CD14-positive monocyte (primary cell): ENCODE measurements at regions not wholly inside any gene's neighbourhood (a gene's known extent, or its start where the extent isn't known, plus 50 kb on each side); places are given as distances from the start of the nearest gene placed in this dataset.

Source experiments
- DNase-seq, 3 donors: peaks; one replicate each; pipeline ENCODE4 v3.0.0-alpha.2; 2011 to 2022
- H2AFZ ChIP-seq: 2 replicates; pipeline ENCODE4 v1.6.0; 2012; ENCODE audit warnings: mild to moderate bottlenecking, low read depth, low read length, inconsistent platforms; ENCODE audit not compliant: insufficient read depth, poor library complexity, severe bottlenecking
- H3K27ac ChIP-seq, 2 donors: 1 replicate in 1 of 2; 2 replicates in 1 of 2; pipeline ENCODE4 v1.5.1; 2012 to 2013; ENCODE audit warnings: low read length in 2 of 2, control low read depth in 1 of 2, inconsistent platforms in 1 of 2, low read depth in 1 of 2, mild to moderate bottlenecking in 1 of 2
- H3K27me3 ChIP-seq, 2 donors: one replicate each; pipeline versions ENCODE4 v1.6.0 to v1.6.1; 2011 to 2013; ENCODE audit warnings: low read length in 2 of 2; ENCODE audit not compliant: control insufficient read depth in 2 of 2, insufficient read depth in 2 of 2
- H3K36me3 ChIP-seq, 2 donors: replicated peaks in 1 of 2; 1 replicate in 1 of 2; 2 replicates in 1 of 2; pipeline versions ENCODE4 v1.5.1 to v1.6.1; 2012 to 2013; ENCODE audit warnings: low read length in 2 of 2, control low read depth in 1 of 2, inconsistent platforms in 1 of 2, mild to moderate bottlenecking in 1 of 2; ENCODE audit not compliant: insufficient read depth in 2 of 2, control insufficient read depth in 1 of 2
- H3K4me1 ChIP-seq, 2 donors: 1 replicate in 1 of 2; 2 replicates in 1 of 2; pipeline versions ENCODE4 v1.5.1 to v1.6.1; 2012 to 2013; ENCODE audit warnings: low read length in 2 of 2, control low read depth in 1 of 2, inconsistent platforms in 1 of 2, mild to moderate bottlenecking in 1 of 2, moderate library complexity in 1 of 2; ENCODE audit not compliant: insufficient read depth in 2 of 2, control insufficient read depth in 1 of 2
- H3K4me2 ChIP-seq: replicated peaks from 2 replicates; pipeline ENCODE3; 2012; ENCODE audit warnings: low read length, moderate library complexity, mild to moderate bottlenecking; ENCODE audit not compliant: poor library complexity, severe bottlenecking; ENCODE audit errors: extremely low read depth
- H3K4me3 ChIP-seq, 3 experiments: fragments of 200-600 bp in 1 of 3; sonication (generic) in 1 of 3; replicated peaks in 1 of 3; 1 replicate in 2 of 3; 2 replicates in 1 of 3; pipeline ENCODE4 v1.5.1; 2011 to 2013; ENCODE audit warnings: low read length in 3 of 3, mild to moderate bottlenecking in 3 of 3, control low read depth in 2 of 3, low read depth in 2 of 3, inconsistent platforms in 1 of 3, moderate library complexity in 1 of 3
- H3K79me2 ChIP-seq: 2 replicates; pipeline ENCODE4 v1.6.0; 2012; ENCODE audit warnings: mild to moderate bottlenecking, control low read depth, inconsistent platforms, low read length, moderate library complexity; ENCODE audit not compliant: insufficient read depth
- H3K9ac ChIP-seq: 2 replicates; pipeline ENCODE4 v1.6.0; 2017; ENCODE audit warnings: low read length, mild to moderate bottlenecking; ENCODE audit not compliant: insufficient read depth, poor library complexity, severe bottlenecking
- H3K9me3 ChIP-seq, 2 donors: replicated peaks in 1 of 2; 1 replicate in 1 of 2; 2 replicates in 1 of 2; pipeline versions ENCODE4 v1.5.1 to v1.6.1; 2012 to 2013; ENCODE audit warnings: low read length in 2 of 2, control low read depth in 1 of 2; ENCODE audit not compliant: control insufficient read depth in 1 of 2, insufficient read depth in 1 of 2
- H4K20me1 ChIP-seq: 2 replicates; pipeline ENCODE4 v1.6.0; 2012; ENCODE audit warnings: mild to moderate bottlenecking, low read length, control low read depth, moderate library complexity; ENCODE audit not compliant: insufficient read depth
- H3K27ac Mint-ChIP-seq, 7 donors: one replicate each; pipeline ENCODE4 v1.8.0; 2020; ENCODE audit warnings: mild to moderate bottlenecking in 7 of 7, mixed read lengths in 7 of 7, moderate library complexity in 6 of 7, inconsistent platforms in 2 of 7
- H3K27me3 Mint-ChIP-seq, 3 donors: one replicate each; pipeline ENCODE4 v1.8.0; 2021 to 2022; ENCODE audit warnings: low read depth in 3 of 3, mild to moderate bottlenecking in 3 of 3, mixed read lengths in 3 of 3, moderate library complexity in 3 of 3, inconsistent platforms in 1 of 3
- H3K36me3 Mint-ChIP-seq, 2 donors: one replicate each; pipeline ENCODE4 v1.8.0; 2020; ENCODE audit warnings: mixed read lengths in 2 of 2, inconsistent platforms in 1 of 2, mild to moderate bottlenecking in 1 of 2
- H3K4me1 Mint-ChIP-seq: one replicate; pipeline ENCODE4 v1.8.0; 2020; ENCODE audit warnings: mild to moderate bottlenecking, mixed read lengths
- H3K4me3 Mint-ChIP-seq, 2 donors: one replicate each; pipeline ENCODE4 v1.8.0; 2020; ENCODE audit warnings: mild to moderate bottlenecking in 2 of 2, mixed read lengths in 2 of 2, moderate library complexity in 1 of 2
- H3K9me3 Mint-ChIP-seq, 7 donors: one replicate each; pipeline ENCODE4 v1.8.0; 2020 to 2022; ENCODE audit warnings: mixed read lengths in 7 of 7, mild to moderate bottlenecking in 6 of 7, moderate library complexity in 6 of 7, inconsistent platforms in 2 of 7
- CTCF ChIP-seq: fragments of 200-600 bp; IDR thresholded peaks from one replicate; pipeline ENCODE4 v1.8.0; 2022; ENCODE audit warnings: antibody characterized with exemption, mild to moderate bottlenecking
- WGBS: methylation state at CpG from one replicate; pipeline ENCODE4 v1.1.5; 2013; ENCODE audit warnings: missing lambda C conversion rate; ENCODE audit not compliant: insufficient coverage; 5-methylcytosine and 5-hydroxymethylcytosine counted together
- intact Hi-C, 2 donors: fragments of 100-400 bp; cut with micrococcal nuclease; formaldehyde crosslinking; loops; one replicate each; pipeline versions ENCODE4 v1.15.0 to v1.15.1; 2023

GRCh38 chr3:86801921-86802320 is 189.0 kb downstream of the VGLL3 start:
- H3K27me3 ChIP-seq = no peaks in the 10 kb centered on the region
- no peaks in the 10 kb centered on the region for H3K9me3 ChIP-seq
- H3K79me2 ChIP-seq = no peaks in the 10 kb centered on the region
- no peak for TF ChIP-seq CTCF
- H3K9ac ChIP-seq = no peak overlapping the region
- no peak overlapping the region for H3K4me3 Mint-ChIP-seq
- H3K9me3 Mint-ChIP-seq = no peaks in the 10 kb centered on the region
- no peaks in the 10 kb centered on the region for H3K36me3 Mint-ChIP-seq
- no peak overlapping the region for H2AFZ ChIP-seq
- peaks cover 0 to 1% (median 0%) of the 10 kb centered on the region in 3 donors for H3K27me3 Mint-ChIP-seq
- H3K4me1 Mint-ChIP-seq = no peaks in the 10 kb centered on the region
- no peaks in the 10 kb centered on the region for H3K4me1 ChIP-seq
- H3K36me3 ChIP-seq = no peaks in the 10 kb centered on the region
- no peak overlapping the region for H3K27ac ChIP-seq
- H4K20me1 ChIP-seq = no peaks in the 10 kb centered on the region
- no peak overlapping the region for H3K4me3 ChIP-seq
- H3K27ac Mint-ChIP-seq = no peak overlapping the region
- intact Hi-C loops = no loop called here
- DNase-seq = no peak
- H3K4me2 ChIP-seq = no peak overlapping the region
- WGBS = no CpG with 5 or more reads among the region's 3 CpGs

- no peaks in the 10 kb centered on the region for H3K27me3 Mint-ChIP-seq
- Histone ChIP-seq H3K9ac (no peak overlapping the region), H4K20me1 (no peaks in the 10 kb centered on the region), H3K27ac (no peak overlapping the region), H3K4me2 (no peak overlapping the region), H3K9me3 (no peaks in the 10 kb centered on the region), H3K27me3 (no peaks in the 10 kb centered on the region), H2AFZ (no peak overlapping the region), H3K36me3 (no peaks in the 10 kb centered on the region), H3K79me2 (no peaks in the 10 kb centered on the region), H3K4me1 (no peaks in the 10 kb centered on the region), H3K4me3 (no peak overlapping the region)
- no peaks in the 10 kb centered on the region for H3K36me3 Mint-ChIP-seq
- no peak overlapping the region for H3K27ac Mint-ChIP-seq
- no peak overlapping the region for H3K4me3 Mint-ChIP-seq
- WGBS = no CpG with 5 or more reads among the region's 1 CpG
- no peak for TF ChIP-seq CTCF
- no peak for DNase-seq
- intact Hi-C loops = no loop called here
- no peaks in the 10 kb centered on the region for H3K9me3 Mint-ChIP-seq
- H3K4me1 Mint-ChIP-seq = no peaks in the 10 kb centered on the region
Measured at GRCh38 chr3:86801066-86801465, 189.9 kb downstream of the VGLL3 start.
